ENCODE measurements at regions not wholly inside any gene's neighbourhood (a gene's known extent, or its start where the extent isn't known, plus 50 kb on each side); places are given as distances from the start of the nearest gene placed in this dataset.

DNA sequence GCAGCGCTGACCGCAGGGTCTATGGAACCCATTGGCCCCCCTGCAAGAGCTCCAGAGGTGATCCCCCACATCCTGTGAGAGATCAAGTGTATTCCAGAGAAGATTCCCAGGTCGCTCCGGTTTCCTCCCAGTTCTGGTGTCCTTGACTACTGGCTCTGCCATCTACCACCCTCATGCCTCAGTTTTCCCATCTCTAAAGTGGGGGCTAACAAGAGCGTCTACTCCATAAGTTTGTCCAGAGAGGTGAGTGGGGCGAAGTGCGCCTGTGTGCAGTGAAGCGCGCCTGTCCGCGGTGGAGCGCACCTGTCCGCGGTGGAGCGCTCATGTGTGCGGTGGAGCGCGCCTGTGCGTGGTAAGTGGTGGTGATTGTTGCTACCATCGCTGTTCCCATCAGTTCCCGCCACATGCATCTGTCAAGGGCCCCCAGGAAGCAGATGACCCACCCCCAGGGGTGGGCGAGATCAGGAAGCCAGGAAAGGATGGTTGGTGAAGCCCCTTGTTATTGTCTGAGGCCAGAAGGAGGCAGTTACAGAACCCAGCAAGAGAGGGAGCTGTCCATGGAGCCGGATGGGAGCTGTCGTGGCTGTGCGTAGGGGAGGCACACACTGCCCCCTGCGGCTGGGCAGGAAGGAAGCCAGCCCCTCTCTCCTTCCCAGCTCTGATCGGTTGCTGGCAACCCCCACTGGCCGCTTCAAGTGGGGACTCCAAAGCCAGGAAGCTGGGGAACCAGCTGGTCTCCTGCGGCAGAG lies 73.2 kb upstream of the FGF3 start:
- WGBS, 2 experiments (ENCODE audit: extremely low coverage in 1 of 2, insufficient coverage in 1 of 2, insufficient read length in 1 of 2, insufficient replicate concordance in 2 of 2, low coverage in 1 of 2, low lambda C conversion rate in 2 of 2, missing lambda C conversion rate in 1 of 2): 70% methylated on average over 24 of the region's 29 CpGs; no CpG with 5 or more reads in 1 of the 2 experiments
- no peak overlapping the region for H2AK5ac ChIP-seq (ENCODE audit: low read depth, low read length)
- no peak for FAIRE-seq
- peaks cover 0 to 2% of the 10 kb centered on the region in 2 experiments; a peak in 1 of 4 replicates for H3K9me3 ChIP-seq (ENCODE audit: insufficient read depth in 2 of 2, low read depth in 1 of 2, low read length in 1 of 2)
- ChIA-PET CTCF (ENCODE audit: partially characterized antibody) (interaction anchor here (0.6 to 14.4 kb wide), 30 partner anchors 8 to 862 kb away, joined by 3 to 173 read pairs (median 4); no protein-coding TSS in a partner anchor), POLR2A (ENCODE audit: partially characterized antibody) (interaction anchor here (0.8 kb wide), 1 partner anchor 19 kb away, joined by 4 read pairs; no protein-coding TSS in a partner anchor)
- H3K56ac ChIP-seq (replicated peaks; ENCODE audit: insufficient read length, low read depth, low read length): no peak overlapping the region
- H3K23me2 ChIP-seq (ENCODE audit: low read depth, low read length): no peaks in the 10 kb centered on the region
- H2AFZ ChIP-seq (ENCODE audit: low read length): no peak overlapping the region
- H3K27ac ChIP-seq (ENCODE audit: low read depth, low read length): no peak overlapping the region
- H2BK20ac ChIP-seq (ENCODE audit: low read length): 0 out of 2 replicates have a peak overlapping the region, but pooled peaks have one; percentile 32
- peak overlapping the region; percentile 23 for H4K91ac ChIP-seq (replicated peaks; ENCODE audit: insufficient read length, low read length)
- H3K4me2 ChIP-seq (ENCODE audit: insufficient read depth in 1 of 2, low read depth in 2 of 2, low read length in 2 of 2): peak overlapping the region; percentile 16 to 35; a peak in 2 of 4 replicates
- peak overlapping the region; percentile 80; the same call in 1 of the 2 replicates for H2BK12ac ChIP-seq (ENCODE audit: low read depth, low read length)
- peak overlapping the region; percentile 65 for H4K5ac ChIP-seq (ENCODE audit: insufficient read length, low read depth, low read length)
- no peaks in the 10 kb centered on the region for H3K79me2 ChIP-seq (ENCODE audit: control insufficient read depth in 1 of 2, insufficient read depth in 2 of 2, low read length in 2 of 2)
- no peak overlapping the region for H3K4ac ChIP-seq (replicated peaks; ENCODE audit: insufficient read length, low read depth, low read length)
- peak overlapping the region in 1 of 4 experiments; percentile 31; a peak in 1 of 8 replicates for H3K4me3 ChIP-seq (ENCODE audit: extremely low read depth in 1 of 4, insufficient read depth in 2 of 4, low read depth in 3 of 4, low read length in 4 of 4)
- H3K18ac ChIP-seq (ENCODE audit: extremely low read depth, low read length): no peak overlapping the region
- peak overlapping the region; percentile 35; the same call in 1 of the 2 replicates for H2BK5ac ChIP-seq (ENCODE audit: low read depth, low read length)
- no peaks in the 10 kb centered on the region for H3K36me3 ChIP-seq (ENCODE audit: control insufficient read depth in 2 of 4, insufficient read depth in 4 of 4, low read length in 3 of 4)
- H4K20me1 ChIP-seq (replicated peaks in 1 of 2; ENCODE audit: control insufficient read depth in 1 of 2, insufficient read depth in 2 of 2, low read length in 2 of 2): peaks cover 0 to 4% of the 10 kb centered on the region in 2 experiments
- peak overlapping the region; percentile 63; the same call in 1 of the 2 replicates for H4K8ac ChIP-seq (ENCODE audit: extremely low read depth, insufficient read depth, low read length)
- no peak overlapping the region for H3K23ac ChIP-seq (ENCODE audit: insufficient read length)
- peak; percentile 63 to 76 for DNase-seq (ENCODE audit: low read depth in 1 of 2, low spot score in 2 of 2)
- H3K27me3 ChIP-seq (replicated peaks in 1 of 4; ENCODE audit: control insufficient read depth in 3 of 4, extremely low read depth in 1 of 4, insufficient read depth in 3 of 4, low read length in 3 of 4): peaks cover 0 to 28% (median 12%) of the 10 kb centered on the region in 4 experiments; a peak in 5 of 7 replicates
- H2BK120ac ChIP-seq (replicated peaks; ENCODE audit: low read depth, low read length): no peak overlapping the region
- H3K14ac ChIP-seq (ENCODE audit: insufficient read length): no peak overlapping the region
- peak overlapping the region; percentile 24 for H2BK15ac ChIP-seq (ENCODE audit: low read length)
- peaks cover 8 to 24% (median 10%) of the 10 kb centered on the region in 4 experiments for H3K4me1 ChIP-seq (replicated peaks in 1 of 4; ENCODE audit: control insufficient read depth in 3 of 4, insufficient read depth in 4 of 4, low read length in 3 of 4)
- no peak overlapping the region for H3K9ac ChIP-seq (replicated peaks in 1 of 4; ENCODE audit: extremely low read depth in 1 of 4, low read depth in 3 of 4, low read length in 3 of 4)
- H3K79me1 ChIP-seq (ENCODE audit: low read depth, low read length): no peaks in the 10 kb centered on the region
- TF ChIP-seq CHD2 (IDR thresholded peaks at IDR 0.05; ENCODE audit: low read length) (peak; percentile 38; the same call in 1 of the 2 replicates), SIN3A (conservative IDR thresholded peaks at IDR 0.05 in 1 of 2, IDR thresholded peaks at IDR 0.05 in 1 of 2; ENCODE audit: low read depth in 1 of 2, low read length in 2 of 2) (peak in 1 of 2 experiments; percentile 63; a peak in 2 of 4 replicates), CREB1 (IDR thresholded peaks at IDR 0.05) (peak; percentile 74; the same call in 1 of the 2 replicates), YY1 (IDR thresholded peaks at IDR 0.05; ENCODE audit: low read depth, low read length) (no peak), CTBP2 (IDR thresholded peaks at IDR 0.05; ENCODE audit: borderline replicate concordance, insufficient read depth, insufficient read length, low read length) (no peak), SP1 (IDR thresholded peaks at IDR 0.05; ENCODE audit: low read depth, low read length) (0 out of 2 replicates have a peak, but pooled peaks have one; percentile 23), PHF8 (conservative IDR thresholded peaks at IDR 0.05; ENCODE audit: low read depth, low read length) (no peak), BRCA1 (IDR thresholded peaks at IDR 0.05; ENCODE audit: low read depth, low read length) (no peak), JUN (IDR thresholded peaks at IDR 0.05; ENCODE audit: low read depth, low read length) (no peak), TAF1 (IDR thresholded peaks at IDR 0.05; ENCODE audit: low read depth, low read length) (peak; percentile 32; the same call in 1 of the 2 replicates), SIRT6 (IDR thresholded peaks at IDR 0.05; ENCODE audit: low read length) (no peak), SIX5 (IDR thresholded peaks at IDR 0.05; ENCODE audit: low read depth, low read length) (no peak), KDM4A (IDR thresholded peaks at IDR 0.05; ENCODE audit: low read depth, low read length, severe bottlenecking) (no peak)
